H9 (cell line): ENCODE measurements at regions not wholly inside any gene's neighbourhood (a gene's known extent, or its start where the extent isn't known, plus 50 kb on each side); places are given as distances from the start of the nearest gene placed in this dataset.

ENCODE experiments used
- DNase-seq: peaks from one replicate; pipeline ENCODE4 v3.0.0-alpha.2; 2017
- H2AFZ ChIP-seq: one replicate; pipeline ENCODE4 v1.6.1; 2013; ENCODE audit warnings: mild to moderate bottlenecking, low read length, control low read depth, moderate library complexity
- H2AK5ac ChIP-seq: 2 replicates; pipeline ENCODE4 v1.6.1; 2013; ENCODE audit warnings: low read length, control low read depth, mixed read lengths; ENCODE audit not compliant: insufficient read length
- H2BK120ac ChIP-seq: one replicate; pipeline ENCODE4 v1.6.1; 2013; ENCODE audit warnings: low read depth, mild to moderate bottlenecking, low read length, control low read depth, inconsistent platforms; ENCODE audit not compliant: poor library complexity, severe bottlenecking
- H2BK12ac ChIP-seq: 2 replicates; pipeline ENCODE4 v1.6.1; 2013; ENCODE audit warnings: low read length, control low read depth, mixed read lengths, low read depth; ENCODE audit not compliant: insufficient read length
- H2BK15ac ChIP-seq: 2 replicates; pipeline ENCODE4 v1.6.1; 2013; ENCODE audit warnings: low read depth, low read length, control low read depth
- H2BK20ac ChIP-seq: one replicate; pipeline ENCODE4 v1.6.1; 2013; ENCODE audit warnings: low read depth, mild to moderate bottlenecking, low read length, control low read depth, inconsistent platforms; ENCODE audit not compliant: poor library complexity, severe bottlenecking
- H2BK5ac ChIP-seq: 2 replicates; pipeline ENCODE4 v1.6.1; 2013; ENCODE audit warnings: low read length, control low read depth, mixed read lengths; ENCODE audit not compliant: insufficient read length
- H3K14ac ChIP-seq: 2 replicates; pipeline ENCODE4 v1.6.1; 2013; ENCODE audit warnings: low read length, control low read depth; ENCODE audit not compliant: insufficient read depth
- H3K18ac ChIP-seq: 2 replicates; pipeline ENCODE4 v1.6.1; 2013; ENCODE audit warnings: low read depth, mild to moderate bottlenecking, mixed read lengths, low read length, control low read depth; ENCODE audit not compliant: insufficient read length
- H3K23ac ChIP-seq: 2 replicates; pipeline ENCODE4 v1.6.1; 2013; ENCODE audit warnings: low read length, control low read depth, mixed read lengths, low read depth; ENCODE audit not compliant: insufficient read length
- H3K23me2 ChIP-seq: 2 replicates; pipeline ENCODE4 v1.6.1; 2013; ENCODE audit warnings: low read depth, mild to moderate bottlenecking, mixed read lengths, low read length, control low read depth; ENCODE audit not compliant: insufficient read length, poor library complexity, severe bottlenecking
- H3K27ac ChIP-seq: 2 replicates; pipeline ENCODE4 v1.5.1; 2013; ENCODE audit warnings: low read length, control low read depth, mixed read lengths, low read depth; ENCODE audit not compliant: insufficient read length
- H3K27me3 ChIP-seq: 2 replicates; pipeline ENCODE4 v1.6.1; 2013; ENCODE audit warnings: low read length, control low read depth, inconsistent platforms; ENCODE audit not compliant: insufficient read depth
- H3K4ac ChIP-seq: 2 replicates; pipeline ENCODE4 v1.6.1; 2013; ENCODE audit warnings: low read depth, mild to moderate bottlenecking, control low read depth, inconsistent platforms, low read length, moderate library complexity
- H3K4me1 ChIP-seq: 2 replicates; pipeline ENCODE4 v1.6.1; 2013; ENCODE audit warnings: low read length, control low read depth, inconsistent platforms; ENCODE audit not compliant: insufficient read depth
- H3K4me2 ChIP-seq: 2 replicates; pipeline ENCODE4 v1.6.1; 2013; ENCODE audit warnings: low read length, control low read depth, mixed read lengths; ENCODE audit not compliant: insufficient read length, insufficient read depth
- H3K56ac ChIP-seq: 2 replicates; pipeline ENCODE4 v1.6.1; 2013; ENCODE audit warnings: low read depth, mild to moderate bottlenecking, mixed read lengths, low read length, control low read depth; ENCODE audit not compliant: insufficient read length
- H3K79me1 ChIP-seq: 2 replicates; pipeline ENCODE4 v1.6.1; 2013; ENCODE audit warnings: low read depth, mild to moderate bottlenecking, moderate library complexity, low read length, control low read depth, inconsistent platforms; ENCODE audit not compliant: insufficient read depth, poor library complexity, severe bottlenecking
- H3K79me2 ChIP-seq: 2 replicates; pipeline ENCODE4 v1.6.1; 2013; ENCODE audit warnings: low read length, control low read depth, inconsistent platforms; ENCODE audit not compliant: insufficient read depth
- H3K9ac ChIP-seq: 2 replicates; pipeline ENCODE4 v1.6.1; 2013; ENCODE audit warnings: low read length, control low read depth, mixed read lengths; ENCODE audit not compliant: insufficient read length; ENCODE audit errors: extremely low read depth
- H3K9me3 ChIP-seq: one replicate; pipeline ENCODE4 v1.6.1; 2013; ENCODE audit warnings: low read depth, low read length, inconsistent platforms; ENCODE audit not compliant: control insufficient read depth
- H3T11ph ChIP-seq: one replicate; pipeline ENCODE4 v1.6.1; 2013; ENCODE audit warnings: mild to moderate bottlenecking, low read length, control low read depth, inconsistent platforms
- H4K20me1 ChIP-seq: one replicate; pipeline ENCODE4 v1.6.1; 2013; ENCODE audit not compliant: control insufficient read depth, insufficient read length, insufficient read depth
- H4K5ac ChIP-seq: 2 replicates; pipeline ENCODE4 v1.6.1; 2013; ENCODE audit warnings: low read depth, mild to moderate bottlenecking, mixed read lengths, low read length, control low read depth; ENCODE audit not compliant: insufficient read length
- H4K8ac ChIP-seq: replicated peaks from 2 replicates; pipeline ENCODE4 v1.6.1; 2013; ENCODE audit warnings: low read length, control low read depth, mixed read lengths, low read depth; ENCODE audit not compliant: insufficient read length
- H4K91ac ChIP-seq: 2 replicates; pipeline ENCODE4 v1.6.1; 2013; ENCODE audit warnings: low read depth, mild to moderate bottlenecking, moderate library complexity, mixed read lengths, low read length, control low read depth; ENCODE audit not compliant: insufficient read length
- H3K27ac Mint-ChIP-seq, 3 experiments: 2 replicates in 2 of 3; 3 replicates in 1 of 3; pipeline ENCODE4 v1.8.0; 2020 to 2021; ENCODE audit warnings: mixed read lengths in 3 of 3, mild to moderate bottlenecking in 1 of 3, moderate library complexity in 1 of 3
- H3K27me3 Mint-ChIP-seq: 2 replicates; pipeline ENCODE4 v1.8.0; 2021; ENCODE audit warnings: low read depth, mild to moderate bottlenecking, moderate library complexity, mixed read lengths
- H3K36me3 Mint-ChIP-seq, 3 experiments: 2 replicates in 2 of 3; 3 replicates in 1 of 3; pipeline ENCODE4 v1.8.0; 2020 to 2021; ENCODE audit warnings: low read depth in 3 of 3, mixed read lengths in 3 of 3; ENCODE audit not compliant: insufficient read depth in 1 of 3
- H3K4me1 Mint-ChIP-seq, 2 experiments: 2 replicates each; pipeline ENCODE4 v1.8.0; 2020; ENCODE audit warnings: mixed read lengths in 2 of 2
- H3K4me3 Mint-ChIP-seq, 2 experiments: 2 replicates in 1 of 2; 3 replicates in 1 of 2; pipeline ENCODE4 v1.8.0; 2020 to 2021; ENCODE audit warnings: mild to moderate bottlenecking in 2 of 2, mixed read lengths in 2 of 2, moderate library complexity in 1 of 2
- H3K9me3 Mint-ChIP-seq, 2 experiments: 2 replicates in 1 of 2; 3 replicates in 1 of 2; pipeline ENCODE4 v1.8.0; 2020; ENCODE audit warnings: mild to moderate bottlenecking in 2 of 2, mixed read lengths in 2 of 2, moderate library complexity in 1 of 2
- CTCF ChIP-seq: fragments of 200-600 bp; sonication (generic); conservative IDR thresholded peaks from 3 replicates; pipeline ENCODE4 v1.8.0; 2021; ENCODE audit warnings: antibody characterized with exemption, mild to moderate bottlenecking
- WGBS: extraction: QIAGEN DNeasy Blood & Tissue Kit; methylation state at CpG from one replicate; pipeline ENCODE4 v1.1.7; 2013; ENCODE audit warnings: missing lambda C conversion rate, low lambda C conversion rate, mixed read lengths; ENCODE audit not compliant: insufficient read length; ENCODE audit errors: extremely low coverage; 5-methylcytosine and 5-hydroxymethylcytosine counted together

GRCh38 chr15:31609906-31610305 lies 283.3 kb downstream of the KLF13 start:
- Histone ChIP-seq H4K20me1 (no peaks in the 10 kb centered on the region), H3K79me2 (no peaks in the 10 kb centered on the region), H3K4ac (no peak overlapping the region), H3K14ac (no peak overlapping the region), H3K4me1 (no peaks in the 10 kb centered on the region; the same call in 1 of the 2 replicates), H3K56ac (no peak overlapping the region), H2BK15ac (no peak overlapping the region), H3K79me1 (no peaks in the 10 kb centered on the region), H4K91ac (no peak overlapping the region), H4K8ac (no peak overlapping the region), H3K9ac (no peak overlapping the region), H4K5ac (no peak overlapping the region), H3K4me2 (no peak overlapping the region), H3K23me2 (no peaks in the 10 kb centered on the region), H3K23ac (no peak overlapping the region), H2BK12ac (no peak overlapping the region), H3T11ph (no peak overlapping the region), H3K18ac (no peak overlapping the region), H2BK120ac (no peak overlapping the region), H2BK5ac (no peak overlapping the region), H2AFZ (no peak overlapping the region), H3K9me3 (no peaks in the 10 kb centered on the region), H2AK5ac (no peak overlapping the region), H2BK20ac (no peak overlapping the region), H3K27ac (no peak overlapping the region), H3K27me3 (no peaks in the 10 kb centered on the region)
- no peak for TF ChIP-seq CTCF
- peaks cover 2% of the 10 kb centered on the region; the same call in 1 of the 2 replicates for H3K27me3 Mint-ChIP-seq
- peak overlapping the region in 1 of 3 experiments; percentile 35; a peak in 1 of 7 replicates for H3K27ac Mint-ChIP-seq
- H3K9me3 Mint-ChIP-seq = no peaks in the 10 kb centered on the region; a peak in 2 of 5 replicates
- no peaks in the 10 kb centered on the region for H3K36me3 Mint-ChIP-seq
- WGBS = no CpG with 5 or more reads among the region's 2 CpGs
- H3K4me3 Mint-ChIP-seq = no peak overlapping the region
- peaks cover 12 to 19% of the 10 kb centered on the region in 2 experiments for H3K4me1 Mint-ChIP-seq
- no peak for DNase-seq
